ENCODE measurements at regions not wholly inside any gene's neighbourhood (a gene's known extent, or its start where the extent isn't known, plus 50 kb on each side); places are given as distances from the start of the nearest gene placed in this dataset.

- TF ChIP-seq CTCF (IDR thresholded peaks at IDR 0.05): no peak
- TF ChIP-seq ZFX (IDR thresholded peaks at IDR 0.05; ENCODE audit: borderline replicate concordance): no peak
Measured at GRCh38 chr5:118728191-118728590, 260.2 kb downstream of the DTWD2 start.

Data from 22Rv1 (cell line).